HG03175 (cell line): ENCODE measurements at regions not wholly inside any gene's neighbourhood (a gene's known extent, or its start where the extent isn't known, plus 50 kb on each side); places are given as distances from the start of the nearest gene placed in this dataset.

ENCODE experiments used
- ATAC-seq: cut with Tn5 transposase; IDR thresholded peaks from one replicate; pipeline ENCODE4 v1.9.1; 2021; ENCODE audit warnings: mild to moderate bottlenecking, moderate library complexity; ENCODE audit not compliant: unreplicated experiment

DNA sequence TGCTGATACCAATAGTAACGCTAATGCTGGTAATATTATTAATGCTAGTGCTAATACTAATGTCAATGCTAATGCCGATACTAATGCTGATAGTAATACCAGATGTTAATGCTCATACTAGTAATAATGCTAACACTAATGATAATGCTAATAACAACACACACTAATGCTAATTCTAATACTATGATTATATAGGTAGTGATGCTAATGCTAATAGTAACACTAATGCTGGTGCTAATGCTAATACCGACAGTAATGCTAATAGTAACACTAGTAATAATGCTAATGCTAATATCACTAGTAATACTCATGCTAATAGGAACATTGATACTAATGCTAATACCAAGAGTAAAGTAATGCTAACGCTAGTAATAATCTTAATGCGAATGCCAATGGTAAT, 406.4 kb upstream of the RNF32 start:
- ATAC-seq = no peak

DNA sequence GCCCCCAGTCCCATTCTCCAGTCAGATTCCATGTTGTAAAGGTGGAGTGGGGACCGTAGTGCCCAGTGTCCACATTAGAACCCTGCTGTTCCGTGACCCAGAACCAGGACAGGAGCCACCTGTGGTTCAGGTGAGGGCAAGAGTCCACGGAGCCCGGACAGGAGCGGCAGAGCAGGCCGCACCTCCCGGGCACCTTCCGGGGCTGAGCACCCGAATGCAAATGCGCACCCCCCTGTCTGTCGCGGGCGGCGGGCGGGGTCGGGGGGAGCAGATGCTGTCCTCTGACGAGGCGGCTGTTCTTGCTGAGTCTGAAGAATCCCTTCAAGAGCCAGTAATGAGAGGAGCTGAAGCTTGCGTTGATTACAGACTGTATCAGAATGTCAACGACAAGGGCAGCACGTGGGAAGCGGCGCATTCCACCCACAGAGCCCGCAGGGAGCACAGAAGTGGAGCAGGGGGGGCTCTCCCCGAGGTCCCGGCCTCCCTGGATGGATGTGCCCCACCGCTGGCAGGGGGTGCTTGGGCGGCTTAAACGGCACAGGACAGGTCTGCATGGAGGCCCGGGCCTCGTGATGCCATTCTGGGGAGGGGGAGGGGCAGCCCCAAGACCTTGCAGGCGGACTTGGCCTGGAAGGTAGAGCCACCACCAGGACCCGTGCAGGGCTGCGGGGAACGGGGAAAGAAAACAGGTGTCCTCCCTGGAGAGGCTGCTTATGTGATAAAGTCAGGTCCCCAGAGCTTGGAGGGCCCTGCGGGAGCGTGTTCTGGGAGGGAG, 407.5 kb upstream of the RNF32 start:
- no peak for ATAC-seq

DNA sequence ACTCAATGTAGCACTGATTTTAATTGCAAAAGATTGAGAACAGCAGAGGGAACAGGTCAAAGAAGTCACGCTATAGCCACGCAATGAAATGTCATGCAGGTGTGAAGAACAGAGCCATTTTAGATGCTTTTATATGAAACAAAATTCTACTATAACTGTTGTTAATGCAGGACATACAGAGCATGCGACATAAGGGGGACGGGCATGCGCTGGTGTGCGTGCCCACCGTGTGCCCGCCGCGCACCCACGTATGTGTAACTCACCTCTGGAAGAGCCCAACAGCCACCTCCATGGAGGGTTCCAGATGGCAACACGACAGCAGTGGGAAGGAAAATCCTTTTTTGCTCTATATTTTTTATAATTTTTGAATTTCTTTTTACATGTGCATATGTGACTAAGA, 410.0 kb upstream of the RNF32 start:
- no peak for ATAC-seq

DNA sequence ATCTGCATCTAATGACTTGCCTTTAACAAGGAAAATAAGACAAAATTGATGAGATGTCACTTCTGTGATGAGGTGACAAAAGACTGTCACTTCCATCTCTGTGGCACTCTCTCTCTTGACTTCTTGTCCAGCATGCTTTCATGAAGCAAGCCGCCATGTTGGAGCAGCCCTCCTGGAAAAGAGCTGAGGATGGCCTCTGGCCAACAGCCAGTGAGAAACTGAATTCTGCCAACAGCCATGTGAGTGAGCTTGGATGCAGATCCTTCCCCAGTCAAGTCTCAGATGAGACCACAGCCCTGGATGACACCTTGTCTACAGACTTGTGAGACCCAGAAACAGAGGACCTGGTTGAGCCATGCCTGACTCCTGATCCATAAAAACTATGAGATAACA, 412.6 kb upstream of the SHH start:
- no peak for ATAC-seq

- ATAC-seq = no peak
These were observed 411.9 kb upstream of the SHH start for GRCh38 chr7:156223935-156224832.

- no peak for ATAC-seq
These were observed 410.3 kb upstream of the SHH start for GRCh38 chr7:156222611-156223010.

DNA sequence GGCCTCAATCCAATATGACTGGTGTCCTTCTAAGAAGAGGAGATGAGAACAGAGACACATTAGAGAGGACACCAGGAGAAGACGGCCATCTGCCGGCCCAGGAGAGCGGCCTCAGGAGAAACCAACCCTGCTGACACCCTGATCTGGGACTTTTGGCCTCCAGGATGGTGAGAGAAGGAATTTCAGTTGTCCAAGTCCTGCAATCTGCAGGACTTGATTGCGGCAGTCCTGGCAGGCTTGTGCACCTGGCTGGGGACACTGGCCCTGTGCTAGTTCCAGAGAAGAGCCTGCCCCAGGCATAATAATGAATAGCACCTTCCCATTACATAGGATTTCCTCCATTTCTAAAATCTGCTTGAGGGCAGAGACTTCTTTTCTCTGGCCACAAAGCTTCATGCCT, 409.9 kb upstream of the SHH start:
- ATAC-seq = no peak

DNA sequence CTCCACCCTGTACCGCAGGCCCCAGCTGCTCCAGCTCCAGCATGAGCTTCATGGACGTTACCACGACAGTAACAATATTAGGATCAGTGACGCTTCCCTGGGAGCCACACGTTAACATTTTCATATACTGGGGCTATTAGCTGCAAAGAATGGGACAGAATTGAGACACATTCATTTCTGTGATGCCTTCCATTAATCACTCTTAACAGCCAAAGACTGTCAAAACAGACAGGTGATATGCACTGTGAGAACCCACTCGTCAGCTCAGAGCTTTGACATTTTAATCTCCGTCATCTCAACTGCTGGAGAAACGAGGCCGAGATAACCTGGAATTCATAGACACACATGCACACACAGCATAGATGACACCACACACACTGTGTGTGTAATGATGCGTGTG, 408.4 kb upstream of the SHH start:
- ATAC-seq = no peak

- no peak for ATAC-seq
These were observed 407.9 kb upstream of the SHH start for GRCh38 chr7:156220078-156220605.

DNA sequence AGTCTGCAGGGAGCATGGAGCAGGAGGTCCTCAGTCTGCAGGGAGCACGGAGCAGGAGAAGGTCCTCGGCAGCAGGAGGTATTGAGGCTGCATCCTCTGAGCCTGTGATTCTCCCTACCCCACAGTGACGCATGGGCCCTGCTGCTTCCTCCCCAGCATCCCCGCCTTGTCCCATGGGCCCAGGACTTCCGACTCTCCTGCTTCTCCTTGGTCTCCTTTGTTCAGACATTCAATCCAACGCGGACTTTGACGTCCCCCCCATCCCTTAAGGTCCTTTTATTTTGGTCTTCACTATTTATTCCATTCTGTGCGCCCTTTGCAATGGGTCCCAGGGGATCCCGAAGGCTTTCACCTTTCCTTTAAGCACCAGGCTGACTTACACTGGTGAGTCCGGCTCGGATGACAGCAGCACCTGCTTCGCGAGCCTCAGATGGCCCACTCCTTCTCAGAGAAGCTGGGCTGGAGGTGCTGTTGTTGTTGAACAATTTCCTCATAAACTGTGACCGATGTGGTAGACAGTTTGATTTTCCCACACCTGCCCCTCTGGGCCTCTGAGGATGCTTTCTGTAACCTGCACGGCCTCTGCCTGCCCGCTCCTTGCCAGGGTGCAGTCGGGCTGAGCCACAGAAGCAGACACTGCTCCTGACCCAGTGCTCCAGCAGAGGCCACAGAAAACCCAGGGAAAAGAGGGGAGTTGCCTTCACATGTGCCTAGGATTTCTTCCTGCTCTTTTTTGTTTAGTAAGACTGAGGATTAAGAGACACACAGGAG, 407.2 kb upstream of the SHH start:
- no peak for ATAC-seq

- no peak for ATAC-seq
These were observed 406.5 kb upstream of the SHH start for GRCh38 chr7:156218544-156219306.

- no peak for ATAC-seq
These were observed 405.5 kb upstream of the SHH start for GRCh38 chr7:156217803-156218202.

- no peak for ATAC-seq
These were observed 396.8 kb upstream of the SHH start for GRCh38 chr7:156209087-156209486.

GRCh38 chr7:156207306-156207705, 395.0 kb upstream of the SHH start:
- ATAC-seq = no peak

GRCh38 chr7:156206174-156206573, 393.9 kb upstream of the SHH start:
- ATAC-seq = no peak

DNA sequence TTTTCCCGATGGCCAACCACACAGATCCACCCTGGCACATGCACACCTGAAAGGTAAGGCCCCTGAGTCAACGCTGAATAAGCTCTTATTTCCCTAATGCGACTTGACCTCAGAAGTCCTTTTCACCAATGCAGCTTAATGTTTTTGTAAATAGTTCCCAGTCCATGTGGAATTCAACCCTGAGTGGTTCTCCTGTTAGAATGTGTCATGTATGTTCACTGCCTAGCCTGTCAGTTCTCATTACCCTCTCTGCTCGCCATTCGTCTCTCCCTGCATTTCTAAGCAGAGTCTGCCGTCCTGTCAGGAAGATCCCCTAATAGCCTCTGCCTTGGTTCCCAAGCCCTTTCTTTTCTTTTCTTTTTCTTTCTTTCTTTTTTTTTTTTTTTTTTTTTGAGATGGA, 392.6 kb upstream of the SHH start:
- ATAC-seq = no peak

DNA sequence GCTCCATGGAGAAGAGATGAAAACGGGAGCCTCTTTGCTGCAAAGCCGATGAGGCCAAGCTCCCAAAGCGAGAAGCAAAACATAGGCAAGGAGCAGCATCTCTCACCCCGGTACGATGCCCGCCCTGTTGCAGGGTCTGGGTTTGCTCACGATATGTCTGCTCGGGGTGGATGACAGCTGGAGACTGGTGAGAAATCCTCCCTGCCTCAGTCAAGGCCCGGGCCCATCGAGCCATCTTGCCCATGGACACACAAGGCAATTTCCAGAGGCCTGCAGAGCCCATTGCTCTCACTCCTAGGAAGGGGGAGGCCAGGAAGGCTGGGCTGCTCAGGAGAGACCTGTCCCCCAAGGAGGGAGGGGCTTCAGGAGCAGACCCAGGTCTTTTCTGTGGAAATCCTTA, 391.7 kb upstream of the SHH start:
- no peak for ATAC-seq

DNA sequence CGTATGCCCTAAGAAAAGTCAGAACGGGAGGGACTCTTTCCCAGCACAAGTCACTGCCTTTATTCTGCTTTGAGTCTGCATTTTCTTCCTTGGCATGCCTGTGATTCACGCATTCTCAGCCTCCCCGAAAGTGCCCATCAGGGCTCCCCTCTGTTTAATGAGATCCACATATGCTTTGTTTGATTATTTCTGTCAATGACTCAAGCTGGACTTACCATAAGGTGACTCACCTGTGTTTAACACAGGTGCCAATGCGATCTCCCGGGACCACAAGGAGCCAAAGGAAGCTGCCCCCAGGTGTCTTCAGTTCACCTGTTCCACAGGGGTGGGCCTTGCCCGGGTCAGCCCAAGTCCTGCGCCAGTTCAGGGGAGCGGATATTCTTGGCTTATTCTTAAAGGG, 386.0 kb upstream of the SHH start:
- no peak for ATAC-seq

GRCh38 chr7:156196649-156197048, 384.4 kb upstream of the SHH start:
- no peak for ATAC-seq

DNA sequence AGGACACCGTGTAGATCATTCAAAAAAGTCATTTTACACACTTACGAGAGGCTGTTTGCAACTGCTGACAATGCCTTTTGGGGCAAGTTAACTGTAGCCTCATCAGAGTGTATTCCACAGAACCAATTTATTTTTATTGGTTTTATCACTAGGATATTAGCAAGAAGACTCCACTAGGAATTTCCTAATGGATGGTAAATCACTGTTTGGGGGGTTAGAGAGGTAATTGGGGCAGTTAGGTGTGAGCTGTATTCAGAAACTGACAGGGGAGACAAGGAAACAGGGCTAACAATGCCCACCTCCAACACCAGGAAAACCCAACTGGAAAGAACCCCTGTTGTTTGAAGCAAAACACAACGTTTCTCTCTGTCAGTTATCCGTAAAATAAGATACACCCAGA, 383.0 kb upstream of the SHH start:
- no peak for ATAC-seq

- ATAC-seq = no peak
These were observed 382.6 kb upstream of the SHH start for GRCh38 chr7:156194813-156195212.
